ENCODE measurements at regions not wholly inside any gene's neighbourhood (a gene's known extent, or its start where the extent isn't known, plus 50 kb on each side); places are given as distances from the start of the nearest gene placed in this dataset.

GRCh38 chr11:79564288-79564925 lies 123.6 kb upstream of the TENM4 start:
- TF ChIP-seq CTCF (IDR thresholded peaks at IDR 0.05) (no peak), POLR2A (IDR thresholded peaks at IDR 0.05) (no peak)

All from sigmoid colon (tissue), 3 donors.